ENCODE measurements at regions not wholly inside any gene's neighbourhood (a gene's known extent, or its start where the extent isn't known, plus 50 kb on each side); places are given as distances from the start of the nearest gene placed in this dataset.

DNA sequence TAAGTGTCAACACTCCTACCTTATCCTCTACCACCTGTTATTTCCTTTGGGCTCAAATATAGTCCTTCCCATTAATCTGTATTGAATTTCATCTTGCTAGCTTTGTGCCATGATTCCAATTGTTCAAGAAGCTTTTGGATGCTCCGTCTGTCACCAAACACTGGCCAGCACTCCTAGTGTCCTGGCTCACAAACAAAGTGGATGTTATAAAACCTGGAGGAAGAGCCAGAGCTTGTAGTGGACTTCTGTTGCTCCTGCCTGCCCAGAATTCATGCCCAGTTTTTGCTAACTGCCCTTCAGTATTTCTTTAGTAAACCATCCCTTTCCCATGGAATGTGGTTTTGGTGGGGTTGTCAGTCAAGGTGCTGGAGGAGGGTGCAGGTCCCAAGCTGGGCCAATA is 77.2 kb upstream of the HS3ST2 start:
- Histone ChIP-seq H3K79me2 (ENCODE audit: insufficient read depth, low read length) (no peaks in the 10 kb centered on the region), H3K36me3 (ENCODE audit: insufficient read depth, low read length) (no peaks in the 10 kb centered on the region), H3K9me2 (replicated peaks; ENCODE audit: low read depth, low read length) (no peaks in the 10 kb centered on the region), H3F3A (ENCODE audit: low read depth) (no peaks in the 10 kb centered on the region), H3K9ac (ENCODE audit: low read depth, low read length, poor library complexity, severe bottlenecking) (no peak overlapping the region), H3K4me2 (ENCODE audit: low read depth, low read length, poor library complexity, severe bottlenecking) (no peak overlapping the region), H3K9me3 (ENCODE audit: insufficient read depth, low read depth, low read length) (no peaks in the 10 kb centered on the region), H3K27me3 (ENCODE audit: insufficient read depth, low read length, poor library complexity, severe bottlenecking) (no peaks in the 10 kb centered on the region), H2AFZ (ENCODE audit: low read length) (no peak overlapping the region), H4K20me1 (ENCODE audit: insufficient read depth, low read length, poor library complexity, severe bottlenecking) (no peaks in the 10 kb centered on the region), H3K4me1 (ENCODE audit: insufficient read depth, low read length, poor library complexity, severe bottlenecking) (peaks cover 5% of the 10 kb centered on the region), H3K4me3 (ENCODE audit: low read length, poor library complexity, severe bottlenecking) (no peak overlapping the region)
- TF ChIP-seq, protein P1, sequence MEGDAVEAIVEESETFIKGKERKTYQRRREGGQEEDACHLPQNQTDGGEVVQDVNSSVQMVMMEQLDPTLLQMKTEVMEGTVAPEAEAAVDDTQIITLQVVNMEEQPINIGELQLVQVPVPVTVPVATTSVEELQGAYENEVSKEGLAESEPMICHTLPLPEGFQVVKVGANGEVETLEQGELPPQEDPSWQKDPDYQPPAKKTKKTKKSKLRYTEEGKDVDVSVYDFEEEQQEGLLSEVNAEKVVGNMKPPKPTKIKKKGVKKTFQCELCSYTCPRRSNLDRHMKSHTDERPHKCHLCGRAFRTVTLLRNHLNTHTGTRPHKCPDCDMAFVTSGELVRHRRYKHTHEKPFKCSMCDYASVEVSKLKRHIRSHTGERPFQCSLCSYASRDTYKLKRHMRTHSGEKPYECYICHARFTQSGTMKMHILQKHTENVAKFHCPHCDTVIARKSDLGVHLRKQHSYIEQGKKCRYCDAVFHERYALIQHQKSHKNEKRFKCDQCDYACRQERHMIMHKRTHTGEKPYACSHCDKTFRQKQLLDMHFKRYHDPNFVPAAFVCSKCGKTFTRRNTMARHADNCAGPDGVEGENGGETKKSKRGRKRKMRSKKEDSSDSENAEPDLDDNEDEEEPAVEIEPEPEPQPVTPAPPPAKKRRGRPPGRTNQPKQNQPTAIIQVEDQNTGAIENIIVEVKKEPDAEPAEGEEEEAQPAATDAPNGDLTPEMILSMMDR (conservative IDR thresholded peaks at IDR 0.05; ENCODE audit: low read length) = no peak
- no peak for TF ChIP-seq EZH2phosphoT487 (IDR thresholded peaks at IDR 0.05; ENCODE audit: borderline replicate concordance)

DNA sequence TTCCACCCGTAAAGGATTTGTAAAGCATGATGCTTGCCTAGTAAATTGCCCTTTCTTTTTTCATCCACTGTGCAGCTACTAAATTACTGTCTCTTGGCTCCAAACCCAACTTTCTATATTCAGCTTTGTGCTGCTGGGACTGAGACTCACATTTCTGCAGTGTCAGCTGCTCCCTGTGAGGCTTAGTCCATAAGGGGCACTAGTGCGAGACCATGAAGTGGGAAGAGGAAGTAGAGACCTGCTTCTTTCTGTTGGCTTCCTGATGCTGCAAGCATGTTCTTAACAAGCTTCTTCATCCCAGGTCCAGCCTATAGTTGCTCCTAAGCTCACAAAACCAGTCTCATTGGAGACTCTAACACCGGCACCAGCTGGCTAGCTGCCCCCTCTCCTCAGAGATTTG is 74.9 kb upstream of the HS3ST2 start:
- Histone ChIP-seq H3K9me3 (ENCODE audit: insufficient read depth, low read depth, low read length) (no peaks in the 10 kb centered on the region), H3K4me3 (ENCODE audit: low read length, poor library complexity, severe bottlenecking) (no peak overlapping the region), H3K36me3 (ENCODE audit: insufficient read depth, low read length) (no peaks in the 10 kb centered on the region), H3K4me2 (ENCODE audit: low read depth, low read length, poor library complexity, severe bottlenecking) (no peak overlapping the region), H3K9me2 (replicated peaks; ENCODE audit: low read depth, low read length) (no peaks in the 10 kb centered on the region), H3K4me1 (ENCODE audit: insufficient read depth, low read length, poor library complexity, severe bottlenecking) (peaks cover 5% of the 10 kb centered on the region), H3K27me3 (ENCODE audit: insufficient read depth, low read length, poor library complexity, severe bottlenecking) (no peaks in the 10 kb centered on the region), H3K9ac (ENCODE audit: low read depth, low read length, poor library complexity, severe bottlenecking) (no peak overlapping the region), H2AFZ (ENCODE audit: low read length) (peak overlapping the region; percentile 84), H3F3A (ENCODE audit: low read depth) (no peaks in the 10 kb centered on the region), H4K20me1 (ENCODE audit: insufficient read depth, low read length, poor library complexity, severe bottlenecking) (no peaks in the 10 kb centered on the region), H3K79me2 (ENCODE audit: insufficient read depth, low read length) (no peaks in the 10 kb centered on the region)
- TF ChIP-seq EZH2phosphoT487 (IDR thresholded peaks at IDR 0.05; ENCODE audit: borderline replicate concordance) = no peak
- TF ChIP-seq, protein P1 (conservative IDR thresholded peaks at IDR 0.05; ENCODE audit: low read length) = no peak

DNA sequence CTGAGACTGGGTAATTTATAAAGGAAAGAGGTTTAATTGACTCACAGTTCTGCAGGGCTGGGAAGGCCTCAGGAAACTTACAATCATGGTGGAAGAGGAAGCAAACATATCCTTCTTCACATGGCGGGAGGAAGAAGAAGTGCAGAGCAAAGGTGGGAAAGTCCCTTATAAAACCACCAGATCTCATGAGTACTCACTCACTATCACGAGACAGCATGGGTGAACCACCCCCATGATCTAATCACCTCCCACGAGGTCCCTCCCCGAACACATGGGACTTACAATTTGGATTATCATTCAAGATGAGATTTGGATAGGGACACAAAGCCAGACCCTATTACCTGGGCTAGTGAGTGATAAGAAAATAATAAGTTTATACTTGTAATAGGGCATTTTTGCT is 70.6 kb upstream of the HS3ST2 start:
- Histone ChIP-seq H3K27me3 (ENCODE audit: insufficient read depth, low read length, poor library complexity, severe bottlenecking) (no peaks in the 10 kb centered on the region), H3K36me3 (ENCODE audit: insufficient read depth, low read length) (no peaks in the 10 kb centered on the region), H3K9me3 (ENCODE audit: insufficient read depth, low read depth, low read length) (no peaks in the 10 kb centered on the region)

More for the DNA sequence above, 70.6 kb upstream of the HS3ST2 start:
- no peak overlapping the region for H3K9ac ChIP-seq (ENCODE audit: low read depth, low read length, poor library complexity, severe bottlenecking)
- H2AFZ ChIP-seq (ENCODE audit: low read length) = no peak overlapping the region
- no peaks in the 10 kb centered on the region for H3K9me2 ChIP-seq (replicated peaks; ENCODE audit: low read depth, low read length)
- H3F3A ChIP-seq (ENCODE audit: low read depth) = no peaks in the 10 kb centered on the region
- H3K4me1 ChIP-seq (ENCODE audit: insufficient read depth, low read length, poor library complexity, severe bottlenecking) = peaks cover 5% of the 10 kb centered on the region
- H3K4me3 ChIP-seq (ENCODE audit: low read length, poor library complexity, severe bottlenecking) = no peak overlapping the region
- no peak overlapping the region for H3K4me2 ChIP-seq (ENCODE audit: low read depth, low read length, poor library complexity, severe bottlenecking)
- no peaks in the 10 kb centered on the region for H4K20me1 ChIP-seq (ENCODE audit: insufficient read depth, low read length, poor library complexity, severe bottlenecking)
- TF ChIP-seq EZH2phosphoT487 (IDR thresholded peaks at IDR 0.05; ENCODE audit: borderline replicate concordance) = no peak
- TF ChIP-seq, protein P1 (conservative IDR thresholded peaks at IDR 0.05; ENCODE audit: low read length) = no peak
- H3K79me2 ChIP-seq (ENCODE audit: insufficient read depth, low read length) = no peaks in the 10 kb centered on the region

Data from Loucy (cell line).